ENCODE measurements at regions not wholly inside any gene's neighbourhood (a gene's known extent, or its start where the extent isn't known, plus 50 kb on each side); places are given as distances from the start of the nearest gene placed in this dataset.
"Not testable (repeated sequence)": the region's sequence is repeated elsewhere in the genome, so short reads cannot be mapped to it uniquely, and the experiment has no call there.

GRCh38 chr9:75671354-75671753 is 219.1 kb upstream of the PCSK5 start:
- no peak for DNase-seq (ENCODE audit: low spot score)

GRCh38 chr9:75672478-75672877 is 218.0 kb upstream of the PCSK5 start:
- DNase-seq (ENCODE audit: low spot score) = no peak

DNA sequence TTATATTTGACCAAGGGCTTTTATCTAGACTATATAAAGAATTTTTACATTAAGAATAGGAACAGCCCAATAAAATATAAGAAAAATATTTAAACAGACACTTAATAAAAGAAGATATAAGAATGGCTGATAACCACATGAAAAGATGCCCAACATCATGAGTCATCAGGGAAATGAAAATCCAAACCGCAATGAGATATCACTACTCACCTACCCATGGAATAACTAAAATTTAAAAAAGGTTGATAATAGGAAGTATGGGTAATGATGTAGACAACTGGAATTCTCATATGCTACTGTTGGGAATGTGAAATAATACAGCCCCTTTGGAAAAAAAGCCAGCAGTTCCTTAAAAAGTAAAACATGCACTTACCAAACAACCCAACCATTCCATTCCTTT is 206.9 kb upstream of the PCSK5 start:
- DNase-seq (ENCODE audit: low spot score) = no peak

GRCh38 chr9:75685062-75685461 is 205.4 kb upstream of the PCSK5 start:
- DNase-seq (ENCODE audit: low spot score) = no peak

- no peak for DNase-seq (ENCODE audit: low spot score)
These were observed 203.0 kb upstream of the PCSK5 start for GRCh38 chr9:75687359-75687953.

GRCh38 chr9:75690551-75690950 is 199.9 kb upstream of the PCSK5 start:
- DNase-seq (ENCODE audit: low spot score) = not testable (repeated sequence)

- DNase-seq (ENCODE audit: low spot score) = no peak
These were observed 199.1 kb upstream of the PCSK5 start for GRCh38 chr9:75691408-75691807.

- DNase-seq (ENCODE audit: low spot score) = no peak
These were observed 198.2 kb upstream of the PCSK5 start for GRCh38 chr9:75692309-75692708.

GRCh38 chr9:75695921-75696320 is 194.6 kb upstream of the PCSK5 start:
- no peak for DNase-seq (ENCODE audit: low spot score)

DNA sequence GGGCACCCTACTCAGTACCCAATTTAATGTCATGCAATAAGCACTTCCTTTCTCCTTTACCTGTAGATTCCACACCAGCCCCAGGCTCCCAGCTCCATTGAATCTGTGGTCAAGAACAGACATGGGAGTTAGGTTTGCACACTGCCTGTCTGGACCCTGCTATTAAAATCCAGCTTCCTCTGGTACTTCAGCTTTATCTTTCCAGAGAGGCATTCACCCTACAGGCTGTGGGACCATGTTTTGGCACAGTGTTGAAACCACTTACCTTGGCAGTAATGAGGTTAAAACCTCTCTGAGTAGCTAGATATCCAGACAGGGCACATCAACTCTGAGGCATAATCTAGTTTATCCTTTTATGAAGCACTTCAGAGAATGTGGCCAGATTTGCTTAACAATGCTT is 191.5 kb upstream of the PCSK5 start:
- DNase-seq (ENCODE audit: low spot score) = no peak

- no peak for DNase-seq (ENCODE audit: low spot score)
These were observed 190.7 kb upstream of the PCSK5 start for GRCh38 chr9:75699625-75700251.

DNA sequence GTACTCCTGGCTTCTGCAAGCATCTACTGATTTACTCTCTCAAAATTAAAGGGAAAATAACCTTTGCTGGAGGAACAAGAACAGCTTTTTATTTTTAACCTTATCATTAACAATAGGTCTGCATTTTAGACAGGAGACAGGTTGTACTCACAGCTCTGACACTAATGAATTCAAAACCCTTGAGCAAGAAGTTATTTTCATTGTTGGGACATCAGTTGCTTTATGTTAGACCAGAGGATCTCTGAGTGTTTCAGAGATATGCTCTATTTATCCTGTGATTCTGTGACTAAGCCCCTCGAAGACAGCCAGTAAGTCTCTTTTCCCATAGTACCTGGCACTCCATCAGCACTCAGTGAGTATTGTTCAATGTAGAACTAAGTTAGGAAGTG is 190.2 kb upstream of the PCSK5 start:
- DNase-seq (ENCODE audit: low spot score) = no peak

- DNase-seq (ENCODE audit: low spot score) = no peak
These were observed 183.3 kb upstream of the PCSK5 start for GRCh38 chr9:75707191-75707590.

- no peak for DNase-seq (ENCODE audit: low spot score)
These were observed 180.8 kb upstream of the PCSK5 start for GRCh38 chr9:75709698-75710097.

DNA sequence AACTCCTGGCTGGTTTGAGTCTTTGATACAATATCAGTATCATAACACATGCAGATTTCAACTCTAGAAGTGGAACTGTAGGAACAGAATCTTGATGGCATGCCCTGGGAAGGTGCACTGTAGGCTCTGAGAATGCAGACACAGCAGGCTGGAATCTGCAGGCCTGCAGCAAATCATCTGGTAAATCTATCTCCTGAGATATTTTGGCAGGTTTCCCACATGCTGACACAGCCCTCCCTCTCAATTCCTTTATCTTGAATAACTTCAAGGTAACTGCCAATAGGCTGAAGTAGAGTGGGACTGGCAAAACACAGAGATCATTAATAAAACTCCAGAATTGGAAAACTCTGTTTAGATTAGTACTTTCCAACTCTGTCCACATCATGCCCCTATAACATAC is 177.8 kb upstream of the PCSK5 start:
- no peak for DNase-seq (ENCODE audit: low spot score)

GRCh38 chr9:75713335-75713734 is 177.1 kb upstream of the PCSK5 start:
- no peak for DNase-seq (ENCODE audit: low spot score)

DNA sequence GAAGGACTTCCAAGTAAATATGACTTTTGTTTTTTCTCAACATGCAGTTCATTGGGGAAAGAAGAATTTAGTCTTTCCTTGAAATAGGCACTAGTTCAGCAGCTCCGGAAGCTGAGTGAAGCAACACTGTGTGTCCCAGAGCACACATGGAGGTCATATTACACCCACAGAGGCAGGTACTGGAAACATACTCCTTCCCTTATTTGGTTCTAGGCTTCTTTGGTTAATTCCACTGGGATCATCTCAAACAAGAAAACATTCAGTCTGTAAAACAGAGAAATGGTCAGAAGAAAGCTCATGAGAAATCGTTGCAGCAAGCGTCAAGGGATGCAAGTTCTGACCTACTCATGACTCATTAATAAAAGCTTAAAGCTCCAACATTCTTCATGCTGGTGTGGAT is 175.1 kb upstream of the PCSK5 start:
- DNase-seq (ENCODE audit: low spot score) = no peak

DNA sequence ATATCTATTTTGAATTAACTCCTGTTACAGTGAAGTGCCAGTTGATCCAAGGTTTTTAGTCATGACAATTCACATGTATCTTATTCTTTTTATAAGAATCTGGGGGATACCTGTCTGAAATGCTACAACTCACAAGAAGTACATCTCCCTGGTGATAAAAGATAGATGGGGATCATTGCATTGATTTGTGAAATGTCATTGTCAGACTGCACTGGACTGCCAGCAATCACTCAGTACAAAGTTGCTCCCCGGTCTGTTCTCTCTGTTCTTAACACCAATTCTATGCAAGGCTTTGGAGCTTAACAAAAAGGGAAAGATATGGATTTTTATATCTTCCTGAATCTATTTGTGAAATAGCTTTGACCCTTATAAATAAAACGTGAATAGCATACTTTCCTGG is 171.8 kb upstream of the PCSK5 start:
- no peak for DNase-seq (ENCODE audit: low spot score)

DNA sequence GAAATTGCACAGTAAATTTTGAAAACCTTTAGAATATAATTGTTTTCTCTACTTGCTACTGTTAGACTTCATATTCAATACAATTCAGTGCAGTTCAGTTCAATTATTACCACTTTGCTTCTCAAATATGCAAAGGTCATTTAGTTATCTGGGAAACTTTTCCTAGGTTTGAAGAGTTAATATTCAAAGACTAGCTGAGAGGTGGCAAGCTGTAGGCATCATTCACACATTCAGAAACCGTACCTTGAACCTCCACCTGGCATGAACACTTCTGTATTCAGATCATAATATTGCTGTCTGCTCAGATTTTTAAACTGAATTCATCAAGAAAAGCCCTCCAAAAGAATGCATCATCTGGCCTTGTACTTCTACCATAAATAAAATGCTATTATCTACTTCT is 162.1 kb upstream of the PCSK5 start:
- no peak for DNase-seq (ENCODE audit: low spot score)

- DNase-seq (ENCODE audit: low spot score) = no peak
These were observed 155.7 kb upstream of the PCSK5 start for GRCh38 chr9:75734802-75735201.

- DNase-seq (ENCODE audit: low spot score) = no peak
These were observed 150.4 kb upstream of the PCSK5 start for GRCh38 chr9:75739884-75740611.

DNA sequence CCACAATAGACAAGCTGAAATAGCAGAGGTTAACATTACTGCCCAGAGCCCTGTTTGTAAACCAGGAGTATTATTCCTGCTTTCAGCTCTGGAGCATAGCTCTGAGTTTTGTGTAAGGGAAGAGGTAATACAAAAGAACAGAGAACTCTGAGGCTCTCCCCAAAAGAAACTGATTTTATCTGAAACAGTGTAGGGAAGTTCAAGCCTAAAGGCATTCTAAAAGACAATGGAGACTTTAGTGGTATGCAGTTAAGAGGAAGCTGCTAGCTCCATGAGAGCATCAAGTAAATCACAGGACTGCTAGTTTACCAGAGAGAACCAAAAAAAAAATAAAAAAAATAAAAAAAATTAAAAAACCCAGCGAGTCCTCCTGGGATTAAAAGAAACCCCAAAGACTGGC is 146.6 kb upstream of the PCSK5 start:
- no peak for DNase-seq (ENCODE audit: low spot score)

- DNase-seq (ENCODE audit: low spot score) = no peak
These were observed 136.4 kb upstream of the PCSK5 start for GRCh38 chr9:75754080-75754479.

DNA sequence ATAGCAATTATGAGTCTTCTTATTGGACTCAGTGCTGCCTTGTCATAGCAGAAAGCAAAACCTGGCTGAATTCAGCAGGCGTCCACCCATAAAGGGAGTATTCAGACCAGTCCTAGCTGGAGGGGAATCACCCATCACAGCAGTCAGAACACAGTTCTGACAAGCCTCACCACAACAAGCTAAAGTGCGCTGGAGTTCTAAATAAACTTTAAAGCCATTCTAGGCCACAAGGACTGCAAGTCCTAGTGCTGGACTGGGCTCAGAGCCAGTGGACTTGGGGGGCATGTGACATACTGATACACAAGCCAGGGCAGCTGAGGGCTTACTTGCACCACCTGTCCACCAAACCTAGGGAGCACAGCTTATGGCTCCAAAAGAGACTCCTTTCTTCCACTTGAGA is 115.3 kb upstream of the PCSK5 start:
- no peak for DNase-seq (ENCODE audit: low spot score)

All from CD4-positive, alpha-beta T cell treated with Interleukin-2 at 100 ng/mL for 4 hours (primary cell).